HCT116 (cell line): ENCODE measurements at regions not wholly inside any gene's neighbourhood (a gene's known extent, or its start where the extent isn't known, plus 50 kb on each side); places are given as distances from the start of the nearest gene placed in this dataset.

Experiments used
- CTCF ChIP-seq, 3 experiments: fragments of 200-600 bp in 1 of 3; sonication (generic) in 1 of 3; IDR thresholded peaks in 2 of 3; conservative IDR thresholded peaks in 1 of 3; 2 replicates each; pipeline ENCODE4 v1.5.1; 2012 to 2017; ENCODE audit warnings: low read depth in 2 of 3, low read length in 2 of 3, antibody characterized with exemption in 1 of 3, borderline replicate concordance in 1 of 3, control low read depth in 1 of 3, mild to moderate bottlenecking in 1 of 3, mixed read lengths in 1 of 3, mixed run types in 1 of 3, moderate library complexity in 1 of 3; ENCODE audit not compliant: insufficient read depth in 1 of 3
- EZH2 ChIP-seq: fragments of 200-600 bp; sonication (generic); IDR thresholded peaks from 2 replicates; pipeline ENCODE4 v1.6.1; 2017; ENCODE audit warnings: antibody characterized with exemption, mixed run types
- MAX ChIP-seq: IDR thresholded peaks from 2 replicates; pipeline ENCODE4 v1.6.1; 2012
- POLR2A ChIP-seq: IDR thresholded peaks from 2 replicates; pipeline ENCODE4 v1.7.0; 2011; ENCODE audit warnings: borderline replicate concordance; ENCODE audit not compliant: insufficient read depth, insufficient read length; ENCODE audit errors: extremely low read depth
- POLR2AphosphoS5 ChIP-seq: IDR thresholded peaks from 2 replicates; pipeline ENCODE4 v1.6.1; 2011; ENCODE audit warnings: mild to moderate bottlenecking, low read depth, low read length, moderate library complexity
- SRF ChIP-seq: IDR thresholded peaks from 2 replicates; pipeline ENCODE4 v1.6.1; 2012; ENCODE audit warnings: low read depth
- YY1 ChIP-seq: IDR thresholded peaks from 2 replicates; pipeline ENCODE4 v1.6.1; 2011; ENCODE audit warnings: low read length, low read depth, moderate library complexity, mild to moderate bottlenecking; ENCODE audit not compliant: insufficient replicate concordance; ENCODE audit errors: extremely low read depth

- no peak for TF ChIP-seq POLR2AphosphoS5
- TF ChIP-seq POLR2A, result no peak
- TF ChIP-seq YY1, result no peak
- no peak for TF ChIP-seq CTCF (IDR thresholded peaks at IDR 0.05 in 2 of 3, conservative IDR thresholded peaks at IDR 0.05 in 1 of 3; ENCODE audit: borderline replicate concordance in 1 of 3, insufficient read depth in 1 of 3, low read depth in 2 of 3, low read length in 2 of 3)
- no peak for TF ChIP-seq MAX
- no peak for TF ChIP-seq SRF
- TF ChIP-seq EZH2, result no peak
These were observed 109.9 kb upstream of the TIAM2 start for GRCh38 chr6:154885214-154885613.
